ACHN (cell line): ENCODE measurements at regions not wholly inside any gene's neighbourhood (a gene's known extent, or its start where the extent isn't known, plus 50 kb on each side); places are given as distances from the start of the nearest gene placed in this dataset.

Experiments used
- DNase-seq: peaks from one replicate; pipeline ENCODE4 v3.0.0-alpha.2; 2015
- in situ Hi-C: cut with HindIII; loops from 2 replicates; pipeline ENCODE4 v1.10.0; 2017; ENCODE audit warnings: low sequenced_read_pairs, low pct_ligation_motif_present, low pct_unique_long_range_greater_than_20kb

DNA sequence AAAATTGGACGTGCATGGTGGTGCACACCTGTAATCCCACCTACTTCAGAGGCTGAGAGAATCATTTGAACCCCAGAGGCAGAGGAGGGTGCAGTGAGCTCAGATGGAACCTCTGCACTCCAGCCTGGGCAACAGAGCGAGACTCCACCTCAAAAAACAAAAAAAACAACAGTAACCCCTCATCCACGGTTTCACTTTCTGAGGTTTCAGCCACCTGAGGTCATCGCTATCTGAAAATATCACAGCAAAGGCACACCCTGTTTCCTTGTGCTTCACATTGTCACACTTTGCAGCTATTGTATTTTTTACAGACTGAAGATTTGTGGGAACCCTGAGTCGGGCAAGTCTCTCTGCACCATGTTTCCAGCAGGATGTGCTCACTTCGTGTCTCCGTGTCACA lies 54.1 kb upstream of the FOXQ1 start:
- no peak for DNase-seq
- in situ Hi-C loops = no loop called here

DNA sequence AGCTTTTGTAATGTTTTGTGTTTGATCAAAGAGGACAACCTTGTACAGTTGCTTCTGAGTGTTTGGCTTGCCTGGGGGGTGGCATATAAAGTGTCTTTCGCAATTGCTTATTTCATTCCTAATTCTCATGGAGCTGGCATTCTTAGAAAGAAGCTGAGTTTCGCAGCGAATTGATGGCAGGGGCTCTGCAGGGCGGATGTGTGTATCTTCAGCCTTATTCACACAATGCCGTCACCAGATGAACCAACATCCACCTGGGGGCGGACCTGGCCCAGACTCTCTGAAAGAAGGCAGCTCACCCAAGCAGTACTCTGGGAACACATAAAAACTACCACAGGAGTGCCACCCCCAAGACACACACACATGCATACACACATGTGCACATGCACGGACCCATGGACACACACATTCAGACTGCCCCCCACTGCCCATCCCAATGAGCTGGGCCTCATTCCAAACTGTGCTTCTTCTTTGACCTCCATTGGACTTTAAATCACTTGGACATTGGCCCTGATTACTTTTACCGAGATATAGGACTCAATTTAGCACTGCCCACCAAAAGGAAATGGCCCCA lies 55.4 kb upstream of the FOXQ1 start:
- no peak for DNase-seq
- in situ Hi-C loops = no loop called here

- in situ Hi-C loops = no loop called here
- DNase-seq = no peak
Measured at GRCh38 chr6:1255636-1256365, 56.1 kb upstream of the FOXQ1 start.

- in situ Hi-C loops = no loop called here
Measured at GRCh38 chr6:1254326-1254725, 57.6 kb upstream of the FOXQ1 start.

DNA sequence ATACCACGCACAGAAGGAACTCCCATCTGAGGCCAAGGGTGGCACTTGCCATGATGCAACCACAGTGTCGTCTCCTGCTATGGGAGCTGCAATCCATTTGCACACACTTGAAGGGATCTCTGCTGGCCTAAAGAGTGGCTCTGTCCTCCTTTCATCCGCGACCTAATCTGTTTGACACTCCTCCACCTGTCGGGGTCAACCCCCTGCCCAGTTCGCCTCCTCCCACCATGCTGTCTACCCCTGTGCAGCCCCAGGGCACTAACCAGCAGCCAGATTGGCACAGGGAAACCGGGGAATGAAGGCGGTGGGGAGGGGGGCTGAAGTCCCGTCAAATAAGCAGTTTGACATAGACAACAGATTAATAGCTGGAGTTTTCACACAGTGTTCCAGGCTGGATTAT lies 58.1 kb upstream of the FOXQ1 start:
- in situ Hi-C loops = no loop called here
- DNase-seq = no peak

More at GRCh38 chr6:1254326-1254725, 57.6 kb upstream of the FOXQ1 start:
- no peak for DNase-seq

GRCh38 chr6:1251198-1252155 lies 60.4 kb upstream of the FOXQ1 start:
- in situ Hi-C loops = no loop called here
- no peak for DNase-seq

DNA sequence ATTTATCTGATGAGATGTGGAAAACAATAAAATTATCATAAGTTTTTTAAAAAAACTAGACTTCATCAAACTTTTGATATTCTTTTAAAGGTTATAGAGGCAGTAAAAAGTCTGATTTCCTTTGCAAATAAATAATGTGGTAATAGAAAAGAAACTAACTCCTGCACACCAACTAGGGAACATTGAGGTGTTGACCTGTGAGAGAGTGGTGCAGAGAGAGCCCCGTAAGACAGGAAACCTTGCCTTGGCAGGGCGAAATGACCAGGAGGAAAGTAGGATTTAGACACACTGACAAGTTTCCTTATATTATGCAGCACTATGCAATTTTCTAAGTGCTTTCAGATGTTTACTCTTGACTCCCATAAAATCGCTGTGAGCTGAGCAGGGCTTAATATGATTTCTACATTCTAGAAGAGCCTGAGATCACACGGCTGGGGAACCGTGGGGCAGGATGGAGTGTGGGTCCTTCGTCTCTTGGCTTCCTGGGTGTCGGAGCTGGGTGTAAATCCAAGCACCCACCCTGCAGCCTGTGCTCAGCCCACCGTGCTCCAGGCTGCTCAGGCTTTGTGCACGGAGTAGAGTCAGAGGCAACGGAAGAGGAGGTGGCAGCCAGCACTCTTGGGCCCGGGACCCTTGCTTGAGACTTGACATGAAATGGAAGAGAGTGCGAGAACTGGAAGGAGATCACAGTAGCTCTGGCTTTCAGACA lies 61.3 kb upstream of the FOXQ1 start:
- in situ Hi-C loops = no loop called here
- no peak for DNase-seq

DNA sequence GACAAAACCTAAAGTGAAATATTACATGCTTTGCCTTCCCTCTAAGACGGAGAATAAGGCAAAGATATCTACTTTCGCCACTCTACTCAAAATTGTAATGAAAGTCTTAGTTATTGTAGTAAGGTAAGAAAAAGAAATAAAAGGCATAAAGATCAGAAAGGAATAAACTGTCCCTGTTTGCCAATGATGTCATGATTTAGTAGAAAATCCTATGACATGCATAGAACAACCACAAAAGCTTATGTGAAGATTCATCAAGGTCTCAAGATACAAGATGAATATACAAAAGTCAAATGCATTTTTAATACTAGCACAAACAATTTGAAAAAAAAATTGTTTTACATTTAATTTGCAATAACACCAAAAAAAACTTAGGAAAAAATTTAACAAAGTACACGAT lies 64.0 kb upstream of the FOXQ1 start:
- in situ Hi-C loops = no loop called here

GRCh38 chr6:1247056-1247455 lies 64.8 kb upstream of the FOXQ1 start:
- in situ Hi-C loops = no loop called here

More for the DNA sequence above, 64.0 kb upstream of the FOXQ1 start:
- no peak for DNase-seq

GRCh38 chr6:1244941-1245340 lies 67.0 kb upstream of the FOXQ1 start:
- DNase-seq = no peak
- in situ Hi-C loops = no loop called here

More at GRCh38 chr6:1247056-1247455, 64.8 kb upstream of the FOXQ1 start:
- DNase-seq = no peak

GRCh38 chr6:1244278-1244677 lies 67.6 kb upstream of the FOXQ1 start:
- in situ Hi-C loops = no loop called here

DNA sequence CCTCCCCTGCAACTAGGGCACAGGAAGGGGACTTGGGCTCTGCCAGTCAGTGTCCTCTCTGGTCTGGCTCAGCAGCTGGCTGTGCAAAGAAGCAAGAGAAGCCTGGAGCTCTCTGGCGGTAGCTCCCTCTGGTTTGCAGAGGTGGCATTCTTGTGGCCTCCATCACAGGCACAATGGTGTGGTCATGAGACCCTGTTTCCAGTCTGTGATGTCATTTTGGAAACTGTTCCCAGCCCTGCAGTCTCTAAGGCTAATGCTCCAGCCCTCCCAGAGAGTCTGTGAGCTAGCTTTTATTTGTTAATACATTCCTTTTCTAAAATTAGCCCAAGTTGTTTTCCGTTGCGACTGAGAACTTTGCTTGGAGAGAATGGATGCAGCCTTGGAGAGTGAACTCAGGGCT lies 69.5 kb upstream of the FOXQ1 start:
- in situ Hi-C loops = no loop called here
- no peak for DNase-seq

More at GRCh38 chr6:1244278-1244677, 67.6 kb upstream of the FOXQ1 start:
- DNase-seq = no peak

GRCh38 chr6:1242021-1242420 lies 69.9 kb upstream of the FOXQ1 start:
- in situ Hi-C loops = no loop called here
- DNase-seq = no peak

GRCh38 chr6:1240766-1241318 lies 71.1 kb upstream of the FOXQ1 start:
- in situ Hi-C loops = no loop called here
- no peak for DNase-seq

DNA sequence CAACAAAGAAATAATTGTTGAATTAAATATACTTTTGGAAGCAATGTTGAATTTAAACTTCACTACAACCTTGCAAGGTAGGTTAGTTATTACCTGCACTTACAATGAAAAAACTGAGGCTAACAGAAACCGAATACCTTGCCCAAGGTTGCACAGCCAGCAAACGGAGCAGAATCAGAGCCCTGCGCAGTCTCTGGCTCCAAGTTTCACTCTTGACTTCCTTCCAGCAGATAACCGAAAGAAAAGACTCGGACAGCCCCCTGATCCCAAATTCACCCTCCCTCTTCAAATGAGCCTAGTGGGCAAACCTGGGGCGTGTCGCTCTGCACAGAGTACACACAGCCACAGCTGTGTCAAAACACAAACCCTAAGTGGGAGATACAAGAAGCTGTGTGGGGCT lies 72.1 kb upstream of the FOXQ1 start:
- in situ Hi-C loops = no loop called here
- no peak for DNase-seq

- in situ Hi-C loops = no loop called here
- no peak for DNase-seq
Measured at GRCh38 chr6:1238040-1238439, 73.9 kb upstream of the FOXQ1 start.

DNA sequence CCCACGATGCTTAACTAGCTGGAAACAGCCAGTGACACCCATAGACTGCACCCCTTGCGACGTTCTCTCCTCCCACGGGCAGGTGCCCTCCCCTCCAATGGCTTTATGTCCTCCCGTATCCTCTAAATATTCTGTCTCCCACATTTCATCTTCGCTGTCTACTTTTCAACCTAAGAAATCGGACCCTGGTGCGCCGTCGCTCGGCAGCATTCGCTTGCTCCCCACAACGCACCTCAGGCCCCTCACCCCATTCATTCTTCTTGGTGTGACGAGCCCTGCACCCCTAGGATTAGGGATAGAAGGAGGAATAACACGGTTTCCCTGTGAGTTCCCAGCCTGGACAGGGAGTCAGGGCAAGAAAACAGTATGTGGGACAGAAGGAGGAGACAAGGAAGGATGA lies 74.3 kb upstream of the FOXQ1 start:
- DNase-seq = no peak
- in situ Hi-C loops = no loop called here

- in situ Hi-C loops = no loop called here
- no peak for DNase-seq
Measured at GRCh38 chr6:1235825-1236224, 76.1 kb upstream of the FOXQ1 start.
